ENCODE measurements at regions not wholly inside any gene's neighbourhood (a gene's known extent, or its start where the extent isn't known, plus 50 kb on each side); places are given as distances from the start of the nearest gene placed in this dataset.

- no peak for TF ChIP-seq CTCF (IDR thresholded peaks at IDR 0.05; ENCODE audit: control insufficient read depth, extremely low read depth, insufficient read depth)
- H3K4me3 ChIP-seq (ENCODE audit: low read depth, low read length), result no peak overlapping the region
- DNase-seq (ENCODE audit: low read depth), result no peak
These were observed 133.9 kb upstream of the ZNF618 start for GRCh38 chr9:113741886-113742854.

GRCh38 chr9:113742878-113743277 is 133.2 kb upstream of the ZNF618 start:
- TF ChIP-seq CTCF (IDR thresholded peaks at IDR 0.05; ENCODE audit: control insufficient read depth, extremely low read depth, insufficient read depth), result no peak
- DNase-seq (ENCODE audit: low read depth), result no peak
- no peak overlapping the region for H3K4me3 ChIP-seq (ENCODE audit: low read depth, low read length)

- no peak overlapping the region for H3K4me3 ChIP-seq (ENCODE audit: low read depth, low read length)
- no peak for TF ChIP-seq CTCF (IDR thresholded peaks at IDR 0.05; ENCODE audit: control insufficient read depth, extremely low read depth, insufficient read depth)
- no peak for DNase-seq (ENCODE audit: low read depth)
These were observed 129.6 kb upstream of the ZNF618 start for GRCh38 chr9:113746486-113746885.

- DNase-seq (ENCODE audit: low read depth), result no peak
- TF ChIP-seq CTCF (IDR thresholded peaks at IDR 0.05; ENCODE audit: control insufficient read depth, extremely low read depth, insufficient read depth), result no peak
- H3K4me3 ChIP-seq (ENCODE audit: low read depth, low read length), result no peak overlapping the region
These were observed 128.0 kb upstream of the ZNF618 start for GRCh38 chr9:113748135-113748534.

- no peak for DNase-seq (ENCODE audit: low read depth)
- no peak overlapping the region for H3K4me3 ChIP-seq (ENCODE audit: low read depth, low read length)
- no peak for TF ChIP-seq CTCF (IDR thresholded peaks at IDR 0.05; ENCODE audit: control insufficient read depth, extremely low read depth, insufficient read depth)
These were observed 122.5 kb upstream of the ZNF618 start for GRCh38 chr9:113753398-113754119.

- TF ChIP-seq CTCF (IDR thresholded peaks at IDR 0.05; ENCODE audit: control insufficient read depth, extremely low read depth, insufficient read depth), result no peak
- DNase-seq (ENCODE audit: low read depth), result no peak
- no peak overlapping the region for H3K4me3 ChIP-seq (ENCODE audit: low read depth, low read length)
These were observed 121.4 kb upstream of the ZNF618 start for GRCh38 chr9:113754739-113755138.
